MG63 (cell line): ENCODE measurements at regions not wholly inside any gene's neighbourhood (a gene's known extent, or its start where the extent isn't known, plus 50 kb on each side); places are given as distances from the start of the nearest gene placed in this dataset.
"Not testable (repeated sequence)": the region's sequence is repeated elsewhere in the genome, so short reads cannot be mapped to it uniquely, and the experiment has no call there.

Experiments used
- DNase-seq: peaks from one replicate; pipeline ENCODE4 v3.0.0-alpha.2; 2020
- H3K27me3 ChIP-seq: fragments of 250-450 bp; sonication (Bioruptor Pico); 2 replicates; pipeline ENCODE4 v1.5.1; 2020; ENCODE audit warnings: mild to moderate bottlenecking, moderate library complexity
- H3K36me3 ChIP-seq: fragments of 250-450 bp; sonication (Bioruptor Pico); 2 replicates; pipeline ENCODE4 v1.5.1; 2020; ENCODE audit warnings: mild to moderate bottlenecking, moderate library complexity
- H3K4me3 ChIP-seq: fragments of 250-450 bp; sonication (Bioruptor Pico); 2 replicates; pipeline ENCODE4 v1.5.1; 2020; ENCODE audit warnings: mild to moderate bottlenecking, moderate library complexity
- H3K9me3 ChIP-seq: fragments of 250-450 bp; sonication (Bioruptor Pico); 2 replicates; pipeline ENCODE4 v1.5.1; 2020; ENCODE audit warnings: mild to moderate bottlenecking, moderate library complexity

DNA sequence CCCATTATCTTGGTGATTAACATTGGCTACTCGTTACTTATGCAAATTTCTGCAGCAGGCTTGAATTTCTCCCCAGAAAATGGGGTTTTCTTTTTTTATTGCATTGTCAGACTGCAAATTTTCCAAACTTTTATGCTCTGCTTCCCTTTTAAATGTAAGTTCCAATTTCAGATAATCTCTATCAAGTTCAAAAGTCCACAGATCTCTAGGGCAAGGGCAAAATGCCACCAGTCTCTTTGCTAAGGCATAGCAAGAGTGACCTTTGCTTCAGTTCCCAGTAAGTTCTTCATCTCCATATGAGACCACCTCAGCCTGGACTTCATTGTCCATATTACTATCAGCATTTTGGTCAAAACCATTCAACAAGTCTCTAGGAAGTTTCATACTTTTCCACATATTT is 108.5 kb upstream of the ECI2 start:
- H3K9me3 ChIP-seq, H3K27me3 ChIP-seq, H3K4me3 ChIP-seq, DNase-seq, H3K36me3 ChIP-seq: not testable (repeated sequence)

- Histone ChIP-seq H3K4me3 (no peak overlapping the region), H3K9me3 (no peaks in the 10 kb centered on the region), H3K36me3 (no peaks in the 10 kb centered on the region), H3K27me3 (no peaks in the 10 kb centered on the region)
- DNase-seq: no peak
Observed at GRCh38 chr6:4243237-4243636, 107.9 kb upstream of the ECI2 start.

- H3K9me3 ChIP-seq: no peaks in the 10 kb centered on the region
- H3K27me3 ChIP-seq: no peaks in the 10 kb centered on the region
- H3K36me3 ChIP-seq: no peaks in the 10 kb centered on the region
- no peak overlapping the region for H3K4me3 ChIP-seq
- DNase-seq: no peak
Observed at GRCh38 chr6:4242601-4243000, 107.2 kb upstream of the ECI2 start.

- DNase-seq: no peak
- no peaks in the 10 kb centered on the region for H3K36me3 ChIP-seq
- no peaks in the 10 kb centered on the region for H3K9me3 ChIP-seq
- H3K4me3 ChIP-seq: no peak overlapping the region
- H3K27me3 ChIP-seq: no peaks in the 10 kb centered on the region
Observed at GRCh38 chr6:4240148-4240547, 104.8 kb upstream of the ECI2 start.

DNA sequence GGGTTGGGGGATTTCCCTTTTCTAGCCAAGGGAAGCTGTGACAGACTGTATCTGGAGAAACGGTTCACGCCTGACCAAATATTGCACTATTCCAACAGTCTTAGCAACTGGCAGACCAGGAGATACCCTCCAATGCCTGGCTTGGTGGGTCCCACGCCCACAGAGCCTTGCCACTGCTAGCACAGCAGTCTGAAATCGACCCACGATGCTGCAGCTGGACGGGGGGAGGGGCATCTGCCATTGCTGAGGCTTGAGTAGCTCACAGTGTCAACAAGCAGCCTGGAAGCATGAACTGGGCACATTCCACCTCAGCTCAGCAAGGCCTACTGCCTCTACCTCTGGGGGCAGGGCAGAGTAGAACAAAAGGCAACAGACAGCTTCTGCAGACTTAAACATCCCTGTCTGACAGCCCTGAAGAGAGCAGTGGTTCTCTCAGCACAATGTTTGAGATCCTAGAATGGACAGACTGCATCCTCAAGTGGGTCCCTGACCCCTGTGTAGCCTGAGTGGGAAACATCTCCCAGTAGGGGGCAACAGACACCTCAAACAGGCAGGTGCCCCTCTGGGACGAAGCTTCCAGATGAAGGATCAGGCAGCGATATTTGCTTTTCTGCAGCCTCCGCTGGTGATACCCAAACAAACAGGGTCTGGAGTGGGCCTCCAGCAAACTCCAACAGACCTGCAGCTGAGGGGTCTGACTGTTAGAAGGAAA is 89.9 kb upstream of the ECI2 start:
- Histone ChIP-seq H3K9me3 (no peaks in the 10 kb centered on the region), H3K4me3 (no peak overlapping the region), H3K36me3 (no peaks in the 10 kb centered on the region), H3K27me3 (no peaks in the 10 kb centered on the region)
- DNase-seq: no peak

DNA sequence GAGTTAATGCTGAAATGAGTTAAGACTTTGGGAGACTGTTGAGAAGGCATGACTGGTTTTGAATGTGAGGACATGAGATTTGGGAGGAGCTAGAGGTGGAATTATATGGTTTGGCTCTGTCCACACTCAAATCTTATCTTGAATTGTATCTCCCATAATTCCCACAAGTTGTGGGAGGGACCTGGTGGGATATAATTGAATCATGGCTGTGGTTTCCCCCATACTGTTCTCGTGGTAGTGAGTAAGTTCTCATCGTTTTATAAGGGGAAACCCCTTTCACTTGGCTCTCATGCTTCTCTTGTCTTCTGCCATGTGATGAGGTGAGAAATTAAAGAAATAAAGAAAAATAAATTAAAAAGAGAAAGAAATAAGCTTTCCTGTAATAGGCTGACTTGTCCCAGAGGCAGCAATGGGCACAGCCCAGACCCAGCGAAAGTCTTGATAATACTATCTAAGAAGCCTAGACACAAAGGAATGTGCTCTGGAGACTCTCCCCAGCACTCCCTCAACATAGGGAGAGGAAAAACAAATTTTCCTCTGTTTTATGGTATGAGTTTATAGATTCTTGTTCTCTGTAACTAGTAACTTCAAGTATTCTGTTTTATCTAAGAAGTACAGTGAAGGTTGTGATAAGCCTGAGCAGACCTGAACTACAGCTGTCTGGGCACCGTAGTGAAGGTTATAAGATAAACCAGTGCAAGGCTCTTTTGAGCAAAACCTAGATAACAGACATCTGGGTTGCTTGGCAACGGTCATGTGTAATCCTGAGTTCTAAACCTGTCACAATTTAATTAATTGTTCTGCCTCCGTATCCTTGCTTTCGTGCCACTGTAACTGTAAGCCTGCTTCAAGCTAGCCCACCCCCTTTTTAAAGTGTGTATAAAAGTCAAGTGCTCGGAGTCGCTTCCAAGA is 88.9 kb upstream of the ECI2 start:
- Histone ChIP-seq H3K27me3 (no peaks in the 10 kb centered on the region), H3K36me3 (no peaks in the 10 kb centered on the region), H3K9me3 (no peaks in the 10 kb centered on the region), H3K4me3 (no peak overlapping the region)
- no peak for DNase-seq

DNA sequence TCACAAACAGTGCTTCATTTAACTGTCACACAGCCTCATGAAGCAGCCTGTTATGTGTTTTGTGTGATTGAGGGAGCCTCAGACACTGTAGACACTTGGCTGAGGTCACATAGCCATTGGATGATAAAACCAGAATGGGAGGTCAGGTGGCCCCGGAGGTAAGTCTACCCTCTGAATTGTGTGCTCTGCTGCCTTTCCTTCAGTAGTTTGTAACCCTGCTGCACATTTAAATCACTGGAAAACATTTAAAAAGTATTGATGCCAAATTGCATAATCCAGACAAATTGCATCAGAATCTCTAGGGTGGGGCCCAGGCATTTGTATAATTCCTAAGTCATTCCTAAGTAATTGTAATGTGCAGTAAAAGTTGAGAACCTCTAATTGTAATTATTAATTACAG is 85.2 kb upstream of the ECI2 start:
- Histone ChIP-seq H3K27me3 (no peaks in the 10 kb centered on the region), H3K9me3 (no peaks in the 10 kb centered on the region), H3K36me3 (no peaks in the 10 kb centered on the region), H3K4me3 (no peak overlapping the region)
- no peak for DNase-seq

DNA sequence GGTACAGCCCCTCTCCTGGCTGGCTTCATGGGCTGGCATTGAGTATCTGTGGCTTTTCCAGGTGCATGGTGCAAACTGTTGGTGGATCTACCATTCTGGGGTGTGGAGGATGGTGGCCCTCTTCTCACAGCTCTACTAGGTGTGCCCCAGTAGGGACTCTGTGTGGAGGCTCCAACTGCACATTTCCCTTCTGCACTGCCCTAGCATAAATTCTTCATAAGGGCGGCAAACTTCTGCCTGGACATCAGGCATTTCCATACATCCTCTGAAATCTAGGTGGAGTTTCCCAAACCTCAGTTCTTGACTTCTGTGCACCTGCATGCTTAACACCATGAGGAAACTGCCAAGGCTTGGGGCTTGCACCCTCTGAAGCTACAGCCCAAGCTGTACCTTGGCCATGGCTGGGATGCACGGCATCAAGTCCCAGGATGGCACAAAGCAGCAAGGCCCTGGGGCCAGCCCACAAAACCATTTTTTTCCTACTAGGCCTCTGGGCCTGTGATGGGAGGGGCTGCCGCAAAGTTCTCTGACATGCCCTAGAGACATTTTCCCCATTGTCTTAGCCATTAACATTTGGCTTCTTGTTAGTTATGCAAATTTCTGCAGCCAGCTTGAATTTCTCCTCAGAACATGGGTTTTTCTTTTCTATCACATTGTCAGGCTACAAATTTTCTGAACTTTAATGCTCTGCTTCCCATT is 83.4 kb upstream of the ECI2 start:
- not testable (repeated sequence) for H3K9me3 ChIP-seq, H3K4me3 ChIP-seq, H3K36me3 ChIP-seq, H3K27me3 ChIP-seq, DNase-seq

GRCh38 chr6:4212588-4212987 is 77.2 kb upstream of the ECI2 start:
- no peaks in the 10 kb centered on the region for H3K36me3 ChIP-seq
- no peaks in the 10 kb centered on the region for H3K27me3 ChIP-seq
- H3K9me3 ChIP-seq: no peaks in the 10 kb centered on the region
- no peak overlapping the region for H3K4me3 ChIP-seq
- DNase-seq: no peak

DNA sequence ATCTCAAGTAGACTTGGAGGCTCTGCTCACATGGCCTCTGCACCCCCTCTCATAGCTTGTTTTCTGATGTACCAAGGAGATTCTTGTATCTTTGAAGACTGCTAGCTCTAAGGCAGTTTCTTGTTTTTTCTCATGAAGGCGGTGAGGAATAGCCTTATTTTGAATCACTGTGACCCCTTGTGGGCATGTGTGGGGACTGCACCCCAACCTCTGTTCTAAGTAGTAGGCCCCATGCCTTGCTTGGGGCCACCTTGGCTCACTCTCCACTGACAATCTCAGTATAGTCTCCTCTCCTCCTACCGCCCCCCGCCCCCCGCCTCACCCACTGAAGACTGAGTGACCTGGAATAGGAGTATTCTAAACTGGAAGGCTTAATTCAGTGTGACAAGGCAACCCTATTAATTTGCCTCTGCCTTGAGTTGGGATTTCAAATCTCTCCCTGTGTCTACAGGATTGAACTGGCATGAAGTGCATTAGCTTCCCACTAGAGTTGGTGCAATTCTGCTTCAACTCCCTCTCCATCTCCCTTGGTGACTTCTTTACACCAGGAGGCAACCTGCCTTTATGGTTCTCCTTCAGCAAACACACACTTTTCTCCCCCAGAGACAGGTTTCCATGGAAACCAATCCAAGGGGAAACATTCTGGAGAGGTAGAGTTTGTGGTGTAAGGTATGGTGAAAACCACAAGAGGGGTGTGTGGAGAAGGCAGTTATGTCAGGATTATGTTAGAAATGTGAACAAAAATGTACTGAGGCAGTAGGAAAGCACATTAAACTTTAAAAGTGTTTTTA is 75.4 kb upstream of the ECI2 start:
- Histone ChIP-seq H3K4me3 (no peak overlapping the region), H3K27me3 (no peaks in the 10 kb centered on the region), H3K9me3 (no peaks in the 10 kb centered on the region), H3K36me3 (no peaks in the 10 kb centered on the region)
- DNase-seq: peak; percentile 37

DNA sequence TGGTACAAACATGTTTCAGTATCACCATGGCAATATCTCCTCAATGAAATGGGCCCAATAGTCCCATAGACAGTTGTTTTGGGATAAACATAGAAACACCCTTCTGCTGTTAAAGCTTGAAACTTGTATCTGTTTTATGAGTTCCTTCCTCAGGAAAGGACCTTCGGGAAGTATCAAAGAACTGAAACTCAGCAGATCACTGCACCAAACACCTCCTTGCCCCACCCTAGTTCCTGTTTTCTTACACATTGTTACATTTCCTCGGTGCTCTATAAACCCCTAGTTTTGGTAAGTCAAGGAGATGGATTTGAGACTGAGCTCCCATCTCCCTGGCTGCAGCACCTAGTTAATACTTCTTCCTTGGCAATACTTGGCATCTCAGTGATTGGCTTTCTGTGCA is 73.8 kb upstream of the ECI2 start:
- no peak for DNase-seq
- H3K27me3 ChIP-seq: no peaks in the 10 kb centered on the region
- H3K36me3 ChIP-seq: no peaks in the 10 kb centered on the region
- H3K4me3 ChIP-seq: no peak overlapping the region
- no peaks in the 10 kb centered on the region for H3K9me3 ChIP-seq

- Histone ChIP-seq H3K36me3 (no peaks in the 10 kb centered on the region), H3K27me3 (no peaks in the 10 kb centered on the region), H3K9me3 (no peaks in the 10 kb centered on the region), H3K4me3 (no peak overlapping the region)
- no peak for DNase-seq
Observed at GRCh38 chr6:4208158-4208557, 72.8 kb upstream of the ECI2 start.

DNA sequence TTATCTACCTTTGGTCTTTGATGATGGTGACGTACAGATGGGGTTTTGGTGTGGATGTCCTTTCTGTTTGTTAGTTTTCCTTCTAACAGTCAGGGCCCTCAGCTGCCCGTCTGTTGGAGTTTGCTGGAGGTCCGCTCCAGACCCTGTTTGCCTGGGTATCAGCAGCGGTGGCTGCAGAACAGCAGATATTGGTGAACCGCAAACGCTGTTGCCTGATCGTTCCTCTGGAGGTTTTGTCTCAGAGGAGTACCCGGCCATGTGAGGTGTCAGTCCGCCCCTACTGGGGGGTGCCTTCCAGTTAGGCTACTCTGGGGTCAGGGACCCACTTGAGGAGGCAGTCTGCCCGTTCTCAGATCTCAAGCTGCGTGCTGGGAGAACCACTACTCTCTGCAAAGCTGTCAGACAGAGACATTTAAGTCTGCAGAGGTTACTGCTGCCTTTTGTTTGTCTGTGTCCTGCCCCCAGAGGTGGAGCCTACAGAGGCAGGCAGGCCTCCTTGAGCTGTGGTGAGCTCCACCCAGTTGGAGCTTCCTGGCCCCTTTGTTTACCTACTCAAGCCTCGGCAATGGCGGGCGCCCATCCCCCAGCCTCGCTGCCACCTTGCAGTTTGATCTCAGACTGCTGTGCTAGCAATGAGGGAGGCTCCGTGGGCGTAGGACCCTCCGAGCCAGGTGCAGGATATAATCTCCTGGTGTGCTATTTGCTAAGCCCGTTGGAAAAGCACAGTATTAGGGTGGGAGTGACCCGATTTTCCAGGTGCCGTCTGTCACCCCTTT is 68.5 kb upstream of the ECI2 start:
- H3K4me3 ChIP-seq, H3K9me3 ChIP-seq, DNase-seq, H3K27me3 ChIP-seq, H3K36me3 ChIP-seq: not testable (repeated sequence)

- Histone ChIP-seq H3K36me3 (no peaks in the 10 kb centered on the region), H3K4me3 (no peak overlapping the region), H3K27me3 (no peaks in the 10 kb centered on the region), H3K9me3 (no peaks in the 10 kb centered on the region)
- DNase-seq: no peak
Observed at GRCh38 chr6:4192627-4193026, 57.3 kb upstream of the ECI2 start.

DNA sequence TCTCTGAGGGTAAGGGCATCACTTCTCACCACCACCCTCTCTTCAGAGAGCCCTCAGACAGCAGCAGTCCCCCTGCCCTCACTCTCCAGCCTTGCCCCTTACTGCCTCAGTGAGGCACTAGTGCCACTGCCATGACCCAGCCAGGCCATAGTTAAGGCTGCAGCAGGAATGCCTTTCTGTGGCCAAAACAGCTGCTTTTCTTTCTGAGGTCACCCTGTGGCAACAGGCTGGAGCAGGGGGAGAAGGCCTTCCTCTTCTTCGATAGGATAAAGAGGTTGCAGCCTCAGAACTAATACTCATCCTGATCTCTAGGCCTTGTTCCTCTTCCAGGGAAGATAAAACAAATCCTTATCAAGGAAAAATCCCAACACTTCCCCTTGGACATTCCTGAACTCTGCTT is 56.8 kb upstream of the ECI2 start:
- Histone ChIP-seq H3K4me3 (no peak overlapping the region), H3K36me3 (no peaks in the 10 kb centered on the region), H3K9me3 (no peaks in the 10 kb centered on the region), H3K27me3 (no peaks in the 10 kb centered on the region)
- DNase-seq: no peak

DNA sequence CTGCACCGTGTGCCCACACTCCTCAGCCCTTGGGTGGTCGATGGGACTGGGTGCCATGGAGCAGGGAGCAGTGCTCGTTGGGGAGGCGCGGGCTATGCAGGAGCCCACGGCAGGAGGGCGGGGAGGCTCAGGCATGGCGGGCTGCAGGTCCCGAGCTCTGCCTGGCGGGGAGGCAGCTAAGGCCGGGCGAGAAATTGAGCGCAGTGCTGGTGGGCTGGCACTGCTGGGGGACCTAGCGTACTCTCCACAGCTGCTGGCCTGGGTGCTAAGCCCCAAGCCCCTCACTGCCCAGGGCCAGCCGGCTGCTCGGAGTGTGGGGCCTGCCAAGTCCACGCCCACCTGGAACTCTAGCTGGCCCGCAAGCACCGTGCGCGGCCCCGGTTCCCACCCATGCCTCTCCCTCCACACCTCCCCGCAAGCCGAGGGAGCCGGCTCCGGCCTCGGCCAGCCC is 55.9 kb upstream of the ECI2 start:
- no peaks in the 10 kb centered on the region for H3K36me3 ChIP-seq
- no peak overlapping the region for H3K4me3 ChIP-seq
- H3K9me3 ChIP-seq: no peaks in the 10 kb centered on the region
- no peaks in the 10 kb centered on the region for H3K27me3 ChIP-seq
- DNase-seq: no peak
